Ascending aorta (tissue), 2 donors: ENCODE measurements at regions not wholly inside any gene's neighbourhood (a gene's known extent, or its start where the extent isn't known, plus 50 kb on each side); places are given as distances from the start of the nearest gene placed in this dataset.
"Not testable (repeated sequence)": the region's sequence is repeated elsewhere in the genome, so short reads cannot be mapped to it uniquely, and the experiment has no call there.

Experiments used
- DNase-seq, 2 donors: peaks; one replicate each; pipeline ENCODE4 v3.0.0-alpha.2; 2019; ENCODE audit warnings: low spot score in 2 of 2
- H3K27ac ChIP-seq, 2 donors: fragments of 200-600 bp; sonication (generic); one replicate each; pipeline ENCODE4 v1.5.1; 2016 to 2017; ENCODE audit warnings: mild to moderate bottlenecking in 1 of 2
- H3K27me3 ChIP-seq: fragments of 200-600 bp; sonication (generic); one replicate; pipeline ENCODE4 v1.5.1; 2017
- H3K36me3 ChIP-seq, 2 donors: fragments of 200-600 bp; sonication (generic); one replicate each; pipeline ENCODE4 v1.5.1; 2016
- H3K4me1 ChIP-seq, 2 donors: fragments of 200-600 bp; sonication (generic); one replicate each; pipeline ENCODE4 v1.5.1; 2016 to 2017; ENCODE audit warnings: mild to moderate bottlenecking in 1 of 2
- H3K4me3 ChIP-seq, 2 donors: fragments of 200-600 bp; sonication (generic); one replicate each; pipeline ENCODE4 v1.5.1; 2016 to 2017; ENCODE audit warnings: mild to moderate bottlenecking in 1 of 2
- H3K9me3 ChIP-seq, 2 donors: fragments of 200-600 bp; sonication (generic); one replicate each; pipeline ENCODE4 v1.5.1; 2016
- CTCF ChIP-seq, 3 experiments: fragments of 200-600 bp in 2 of 3; fragments of 450-650 bp in 1 of 3; sonication (generic) in 2 of 3; IDR thresholded peaks; one replicate each; pipeline ENCODE4 v1.5.1; 2016 to 2019; ENCODE audit warnings: antibody characterized with exemption in 3 of 3, mild to moderate bottlenecking in 1 of 3, moderate library complexity in 1 of 3
- intact Hi-C: fragments of 100-400 bp; cut with DNase I; formaldehyde crosslinking; loops from one replicate; pipeline ENCODE4 v1.15.1; 2023

GRCh38 chr18:15003231-15003630, 255.3 kb downstream of the ANKRD30B start:
- DNase-seq, H3K4me1 ChIP-seq, intact Hi-C loops, H3K27ac ChIP-seq, H3K27me3 ChIP-seq, H3K4me3 ChIP-seq, H3K9me3 ChIP-seq, H3K36me3 ChIP-seq: not testable (repeated sequence)

- H3K9me3 ChIP-seq, DNase-seq, H3K4me3 ChIP-seq, H3K4me1 ChIP-seq, H3K36me3 ChIP-seq, intact Hi-C loops, H3K27ac ChIP-seq, H3K27me3 ChIP-seq: not testable (repeated sequence)
Observed at GRCh38 chr18:15003636-15004269, 255.8 kb downstream of the ANKRD30B start.

GRCh38 chr18:15004270-15004973, 256.4 kb downstream of the ANKRD30B start:
- DNase-seq, H3K27me3 ChIP-seq, H3K4me1 ChIP-seq, intact Hi-C loops, H3K9me3 ChIP-seq, H3K4me3 ChIP-seq, H3K36me3 ChIP-seq, H3K27ac ChIP-seq: not testable (repeated sequence)

GRCh38 chr18:15005313-15006130, 257.6 kb downstream of the ANKRD30B start:
- Histone ChIP-seq H3K27me3 (no peaks in the 10 kb centered on the region), H3K36me3 (no peaks in the 10 kb centered on the region), H3K4me3 (no peak overlapping the region), H3K4me1 (no peaks in the 10 kb centered on the region), H3K9me3 (no peaks in the 10 kb centered on the region), H3K27ac (no peak overlapping the region)
- TF ChIP-seq CTCF (IDR thresholded peaks at IDR 0.05): no peak
- DNase-seq: no peak
- intact Hi-C loops: no loop called here

- not testable (repeated sequence) for H3K27ac ChIP-seq, H3K9me3 ChIP-seq, H3K27me3 ChIP-seq
Observed at GRCh38 chr18:15006616-15007015, 258.6 kb downstream of the ANKRD30B start.

GRCh38 chr18:15026041-15026440, 278.1 kb downstream of the ANKRD30B start:
- H3K9me3 ChIP-seq, H3K27ac ChIP-seq, DNase-seq, intact Hi-C loops, H3K27me3 ChIP-seq, H3K36me3 ChIP-seq, H3K4me1 ChIP-seq, H3K4me3 ChIP-seq: not testable (repeated sequence)

More at GRCh38 chr18:15006616-15007015, 258.6 kb downstream of the ANKRD30B start:
- DNase-seq, intact Hi-C loops, H3K36me3 ChIP-seq, H3K4me1 ChIP-seq, H3K4me3 ChIP-seq: not testable (repeated sequence)

GRCh38 chr18:15028037-15028436, 280.1 kb downstream of the ANKRD30B start:
- H3K4me1 ChIP-seq, H3K27me3 ChIP-seq, DNase-seq, H3K9me3 ChIP-seq, intact Hi-C loops, H3K27ac ChIP-seq, H3K36me3 ChIP-seq, H3K4me3 ChIP-seq: not testable (repeated sequence)

- intact Hi-C loops, H3K27ac ChIP-seq, H3K9me3 ChIP-seq, H3K36me3 ChIP-seq, H3K27me3 ChIP-seq, DNase-seq, H3K4me3 ChIP-seq, H3K4me1 ChIP-seq: not testable (repeated sequence)
Observed at GRCh38 chr18:15060279-15060880, 312.4 kb downstream of the ANKRD30B start.

GRCh38 chr18:15061289-15061896, 313.4 kb downstream of the ANKRD30B start:
- H3K4me1 ChIP-seq, H3K4me3 ChIP-seq, H3K9me3 ChIP-seq, H3K27me3 ChIP-seq, intact Hi-C loops, DNase-seq, H3K36me3 ChIP-seq, H3K27ac ChIP-seq: not testable (repeated sequence)

- intact Hi-C loops, H3K27me3 ChIP-seq, H3K4me1 ChIP-seq: not testable (repeated sequence)
Observed at GRCh38 chr18:15066434-15066833, 318.5 kb downstream of the ANKRD30B start.

GRCh38 chr18:15071311-15071710, 323.3 kb downstream of the ANKRD30B start:
- intact Hi-C loops, H3K27me3 ChIP-seq, H3K27ac ChIP-seq, H3K9me3 ChIP-seq, H3K36me3 ChIP-seq, H3K4me3 ChIP-seq, H3K4me1 ChIP-seq, DNase-seq: not testable (repeated sequence)

More at GRCh38 chr18:15066434-15066833, 318.5 kb downstream of the ANKRD30B start:
- H3K9me3 ChIP-seq, H3K36me3 ChIP-seq, H3K4me3 ChIP-seq, DNase-seq, H3K27ac ChIP-seq: not testable (repeated sequence)
